A549 (cell line): ENCODE measurements at regions not wholly inside any gene's neighbourhood (a gene's known extent, or its start where the extent isn't known, plus 50 kb on each side); places are given as distances from the start of the nearest gene placed in this dataset.
A peak's percentile ranks its signal among the peaks of the same experiment; 100 is the strongest.
"Not testable (repeated sequence)": the region's sequence is repeated elsewhere in the genome, so short reads cannot be mapped to it uniquely, and the experiment has no call there.

ENCODE experiments used
- ATAC-seq, 2 experiments: fragments of 200-7000 bp in 1 of 2; fragments of >200 bp in 1 of 2; cut with Nextera tagmentation in 1 of 2; cut with Tn5 transposase in 1 of 2; 3 replicates each; pipeline versions ENCODE4 v1.8.0 to v1.9.1; 2018 to 2020; ENCODE audit warnings: mild to moderate bottlenecking in 1 of 2, moderate library complexity in 1 of 2
- CTCF ChIA-PET: fragments of 300-600 bp; sonication (Branson Sonifier 250); formaldehyde crosslinking; extraction: SDS; loops from one replicate; lab custom pipeline; 2021; ENCODE audit warnings: antibody characterized with exemption, inconsistent platforms; lab: Yijun Ruan, JAX
- POLR2A ChIA-PET: fragments of 350-600 bp; formaldehyde crosslinking; extraction: SDS; loops from one replicate; lab custom pipeline; 2021; ENCODE audit warnings: antibody characterized with exemption, inconsistent platforms; lab: Yijun Ruan, JAX
- DNase-seq, 2 experiments: peaks; one replicate each; pipeline versions ENCODE4 v3.0.0 to v3.0.0-alpha.2; 2011 to 2016; ENCODE audit warnings: low read depth in 1 of 2, low spot score in 1 of 2
- FAIRE-seq: peaks from 2 replicates; lab custom pipeline; 2011; peaks lifted over from hg19 to GRCh38; lab: Jason Lieb, UNC
- H3K27ac ChIP-seq, 2 experiments: fragments of >200 bp; sonication (Bioruptor Twin); formaldehyde crosslinking; 3 replicates each; pipeline ENCODE4 v1.5.1; 2016 to 2017
- H3K4me1 ChIP-seq: fragments of >200 bp; sonication (Bioruptor Twin); formaldehyde crosslinking; 3 replicates; pipeline ENCODE4 v1.6.1; 2016
- H3K4me2 ChIP-seq: fragments of >200 bp; sonication (Bioruptor Twin); formaldehyde crosslinking; 3 replicates; pipeline ENCODE4 v1.6.1; 2016
- H3K4me3 ChIP-seq: fragments of >200 bp; sonication (Bioruptor Twin); formaldehyde crosslinking; 3 replicates; pipeline ENCODE4 v1.5.1; 2016
- H3K9me3 ChIP-seq: fragments of >200 bp; sonication (Bioruptor Twin); formaldehyde crosslinking; 3 replicates; pipeline ENCODE4 v1.6.1; 2016
- ATOH8 ChIP-seq: fragments of 250-450 bp; sonication (Bioruptor Pico); IDR thresholded peaks from 2 replicates; pipeline ENCODE4 v1.5.0; 2020; ENCODE audit warnings: low read depth, mild to moderate bottlenecking, moderate library complexity
- CBX2 ChIP-seq: fragments of 200-600 bp; sonication (generic); IDR thresholded peaks from 2 replicates; pipeline ENCODE4 v1.6.1; 2016; ENCODE audit warnings: low read depth, mild to moderate bottlenecking, borderline replicate concordance
- CBX8 ChIP-seq: fragments of 200-600 bp; sonication (generic); IDR thresholded peaks from 2 replicates; pipeline ENCODE4 v1.6.1; 2016
- CHD2 ChIP-seq: fragments of 150-350 bp; IDR thresholded peaks from 2 replicates; pipeline ENCODE4 v1.6.1; 2014; ENCODE audit warnings: low read length; ENCODE audit not compliant: partially characterized antibody
- EHF ChIP-seq: fragments of 250-450 bp; sonication (Bioruptor Pico); IDR thresholded peaks from 2 replicates; pipeline ENCODE4 v1.5.0; 2020; ENCODE audit warnings: mild to moderate bottlenecking
- EHMT2 ChIP-seq: fragments of 200-600 bp; sonication (generic); IDR thresholded peaks from 2 replicates; pipeline ENCODE4 v1.6.1; 2016; ENCODE audit warnings: antibody characterized with exemption, low read depth, mild to moderate bottlenecking, moderate library complexity
- FOSL2 ChIP-seq, 2 experiments: fragments of 450-650 bp in 1 of 2; fragments of >200 bp in 1 of 2; sonication (Bioruptor Twin) in 1 of 2; formaldehyde crosslinking; IDR thresholded peaks; 2 replicates each; pipeline versions ENCODE4 v1.5.0 to v1.6.1; 2016 to 2020; ENCODE audit warnings: mild to moderate bottlenecking in 1 of 2, moderate library complexity in 1 of 2
- FOXS1 ChIP-seq: fragments of 250-450 bp; sonication (Bioruptor Pico); IDR thresholded peaks from 2 replicates; pipeline ENCODE4 v1.5.0; 2020; ENCODE audit warnings: mild to moderate bottlenecking, moderate library complexity
- GATA3 ChIP-seq: IDR thresholded peaks from 2 replicates; pipeline ENCODE4 v1.6.1; 2012; ENCODE audit warnings: borderline replicate concordance
- HEYL ChIP-seq: fragments of 250-450 bp; sonication (Bioruptor Pico); IDR thresholded peaks from 2 replicates; pipeline ENCODE4 v1.8.0; 2021; ENCODE audit warnings: mild to moderate bottlenecking, moderate library complexity
- HOXA7 ChIP-seq: fragments of 250-450 bp; sonication (Bioruptor Pico); IDR thresholded peaks from 2 replicates; pipeline ENCODE4 v1.5.0; 2020; ENCODE audit warnings: mild to moderate bottlenecking, moderate library complexity
- HOXB13 ChIP-seq: fragments of 250-450 bp; sonication (Bioruptor Pico); IDR thresholded peaks from 2 replicates; pipeline ENCODE4 v1.5.0; 2020; ENCODE audit warnings: low read depth, mild to moderate bottlenecking, moderate library complexity
- JUN ChIP-seq, 2 experiments: fragments of >200 bp; sonication (Bioruptor Twin); formaldehyde crosslinking; IDR thresholded peaks; 2 replicates in 1 of 2; 3 replicates in 1 of 2; pipeline ENCODE4 v1.6.1; 2016 to 2017
- MAFK ChIP-seq: fragments of 450-650 bp; IDR thresholded peaks from 2 replicates; pipeline ENCODE4 v1.6.1; 2014; ENCODE audit not compliant: partially characterized antibody
- MAX ChIP-seq: IDR thresholded peaks from 2 replicates; pipeline ENCODE4 v1.6.1; 2012
- MAZ ChIP-seq: fragments of 150-350 bp; IDR thresholded peaks from 2 replicates; pipeline ENCODE4 v1.6.1; 2014; ENCODE audit warnings: antibody characterized with exemption, low read depth, low read length, borderline replicate concordance
- MYC ChIP-seq: IDR thresholded peaks from 2 replicates; pipeline ENCODE4 v1.6.1; 2012; ENCODE audit warnings: mild to moderate bottlenecking, inconsistent platforms, low read length, improper control_type of control experiment, borderline replicate concordance
- PHF8 ChIP-seq: fragments of 200-600 bp; sonication (generic); IDR thresholded peaks from 2 replicates; pipeline ENCODE4 v1.6.1; 2016; ENCODE audit warnings: low read depth, mild to moderate bottlenecking, antibody characterized with exemption, moderate library complexity, borderline replicate concordance
- RARB ChIP-seq: fragments of 250-450 bp; sonication (Bioruptor Pico); IDR thresholded peaks from 2 replicates; pipeline ENCODE4 v1.8.0; 2021; ENCODE audit warnings: mild to moderate bottlenecking, moderate library complexity
- RCOR1 ChIP-seq: fragments of 150-350 bp; IDR thresholded peaks from 2 replicates; pipeline ENCODE4 v1.6.1; 2014; ENCODE audit warnings: antibody characterized with exemption, low read length, low read depth
- RNF2 ChIP-seq: fragments of 200-600 bp; sonication (generic); IDR thresholded peaks from 2 replicates; pipeline ENCODE4 v1.6.1; 2016; ENCODE audit warnings: low read depth, mild to moderate bottlenecking, antibody characterized with exemption, moderate library complexity, borderline replicate concordance
- TP53 ChIP-seq: fragments of 250-450 bp; sonication (Bioruptor Pico); IDR thresholded peaks from 2 replicates; pipeline ENCODE4 v1.5.0; 2021; ENCODE audit warnings: mild to moderate bottlenecking, moderate library complexity
- ZSCAN20 ChIP-seq: fragments of 250-450 bp; sonication (Bioruptor Pico); IDR thresholded peaks from 2 replicates; pipeline ENCODE4 v1.8.0; 2022; ENCODE audit warnings: mild to moderate bottlenecking, moderate library complexity
- WGBS: methylation state at CpG from one replicate; pipeline ENCODE4 v1.1.6; 2017; ENCODE audit errors: missing lambda C conversion rate; 5-methylcytosine and 5-hydroxymethylcytosine counted together

- POLR2A ChIA-PET, result no interaction called here
- Histone ChIP-seq H3K4me1 (no peaks in the 10 kb centered on the region), H3K9me3 (no peaks in the 10 kb centered on the region), H3K4me3 (no peak overlapping the region), H3K4me2 (no peak overlapping the region), H3K27ac (no peak overlapping the region)
- CTCF ChIA-PET, result interaction anchor here (0.9 to 2.0 kb wide), 2 partner anchors 415 to 419 kb away, joined by 3 to 6 read pairs; no protein-coding TSS in a partner anchor
- 90% methylated on average over 7 of the region's 7 CpGs for WGBS
- DNase-seq, result no peak
- FAIRE-seq, result no peak
- ATAC-seq, result no peak
- TF ChIP-seq EHF (CRISPR knock-in tag) (no peak), HEYL (no peak), CBX2 (no peak), HOXA7 (CRISPR knock-in tag) (no peak)
These were observed 120.5 kb downstream of the TMX1 start for GRCh38 chr14:51360592-51360991.

- H3K4me3 ChIP-seq, result no peak overlapping the region
- H3K27ac ChIP-seq, result peak overlapping the region in 1 of 2 experiments; percentile 50; a peak in 2 of 6 replicates
- WGBS, result 83% methylated on average over 7 of the region's 7 CpGs
- peaks cover 18% of the 10 kb centered on the region for H3K4me1 ChIP-seq
- CTCF ChIA-PET, result interaction anchor here (1.2 kb wide), 1 partner anchor 287 kb away, joined by 4 read pairs; the partner anchor contains the start of gene FRMD6
- DNase-seq (no peak), ATAC-seq (no peak), FAIRE-seq (no peak)
- H3K9me3 ChIP-seq, result no peaks in the 10 kb centered on the region
- TF ChIP-seq GATA3 (no peak), MAZ (no peak), RARB (CRISPR knock-in tag) (no peak), FOXS1 (no peak), MAX (no peak), CBX2 (no peak), FOSL2 (IDR thresholded peaks at IDR 0.05) (no peak), FOSL2 (CRISPR knock-in tag; IDR thresholded peaks at IDR 0.05) (no peak), CHD2 (no peak), ATOH8 (CRISPR knock-in tag) (no peak), CBX8 (no peak), TP53 (no peak), RNF2 (no peak), RCOR1 (no peak), MAFK (no peak), EHMT2 (no peak), PHF8 (no peak), MYC (no peak), JUN (IDR thresholded peaks at IDR 0.05) (no peak)
- no peak overlapping the region for H3K4me2 ChIP-seq
- POLR2A ChIA-PET, result no interaction called here
These were observed 125.4 kb downstream of the TMX1 start for GRCh38 chr14:51365241-51365965.

GRCh38 chr14:51366460-51366859 is 126.4 kb downstream of the TMX1 start:
- CTCF ChIA-PET, DNase-seq, ATAC-seq, H3K4me3 ChIP-seq, H3K9me3 ChIP-seq, FAIRE-seq, POLR2A ChIA-PET: not testable (repeated sequence)
- peaks cover 18% of the 10 kb centered on the region for H3K4me1 ChIP-seq
- 0 out of 3 replicates have a peak overlapping the region, but pooled peaks have one; percentile 18 for H3K4me2 ChIP-seq
- WGBS, result 92% methylated on average over 14 of the region's 14 CpGs
- 0 out of 2 replicates have a peak, but pooled peaks have one; percentile 21 for TF ChIP-seq ZSCAN20
- peak; percentile 56; the same call in 1 of the 2 replicates for TF ChIP-seq HOXB13 (CRISPR knock-in tag)
- peak overlapping the region; percentile 36 to 50; a peak in 4 of 6 replicates for H3K27ac ChIP-seq

- Histone ChIP-seq H3K4me2 (peak overlapping the region; percentile 45), H3K27ac (peak overlapping the region in 1 of 2 experiments; percentile 47; a peak in 1 of 6 replicates), H3K4me1 (peaks cover 18% of the 10 kb centered on the region)
- H3K4me3 ChIP-seq, FAIRE-seq, H3K9me3 ChIP-seq, POLR2A ChIA-PET: not testable (repeated sequence)
- DNase-seq (peak in 1 of 2 experiments; percentile 9), ATAC-seq (peak in 1 of 2 experiments; percentile 39; a peak in 1 of 6 replicates)
- 11% methylated on average over 7 of the region's 7 CpGs for WGBS
- CTCF ChIA-PET, result interaction anchor here (0.6 to 1.0 kb wide), 3 partner anchors 10 to 291 kb away, joined by 3 to 4 read pairs (median 3); no protein-coding TSS in a partner anchor
These were observed 127.0 kb downstream of the TMX1 start for GRCh38 chr14:51366866-51367599.
